Inflammatory macrophage treated with lipopolysaccharide for 4 hours (primary cell): ENCODE measurements at regions not wholly inside any gene's neighbourhood (a gene's known extent, or its start where the extent isn't known, plus 50 kb on each side); places are given as distances from the start of the nearest gene placed in this dataset.

ENCODE experiments used
- DNase-seq: peaks from one replicate; pipeline ENCODE4 v3.0.0-alpha.2; 2020

DNA sequence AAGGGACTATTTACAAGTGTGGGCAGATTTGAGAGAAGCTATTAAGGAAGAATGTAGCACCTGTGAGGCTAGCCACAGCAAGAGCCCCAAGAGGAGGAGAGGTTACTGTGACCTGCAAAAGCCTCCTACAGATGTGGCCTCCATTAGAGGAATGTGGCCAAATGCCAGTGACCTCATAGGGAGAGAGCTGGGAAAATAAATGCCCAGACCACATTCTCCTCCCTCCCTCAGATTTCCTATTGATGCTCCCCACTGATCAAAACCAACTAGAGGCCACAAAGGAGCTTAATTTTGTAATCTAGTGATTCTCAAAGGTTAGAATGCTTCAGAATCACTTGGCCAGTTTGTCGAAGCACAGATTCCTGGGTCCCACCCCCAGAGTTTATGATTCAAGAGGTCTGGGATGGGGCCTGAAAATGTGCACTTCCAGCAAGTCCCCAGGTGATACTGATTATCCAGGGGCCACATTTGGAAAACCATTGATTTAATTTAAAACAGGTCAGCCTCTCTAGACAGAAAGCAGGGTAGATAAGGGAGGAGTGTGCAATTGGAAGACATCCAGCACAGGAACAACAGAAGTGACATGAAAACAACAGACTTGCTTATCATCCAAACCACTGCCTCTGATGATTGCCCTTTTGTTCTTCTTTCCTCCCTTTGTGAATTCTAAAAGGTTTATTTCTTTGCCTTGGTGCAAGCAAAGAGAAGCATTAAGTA is 61.2 kb upstream of the RBBP8 start:
- no peak for DNase-seq

DNA sequence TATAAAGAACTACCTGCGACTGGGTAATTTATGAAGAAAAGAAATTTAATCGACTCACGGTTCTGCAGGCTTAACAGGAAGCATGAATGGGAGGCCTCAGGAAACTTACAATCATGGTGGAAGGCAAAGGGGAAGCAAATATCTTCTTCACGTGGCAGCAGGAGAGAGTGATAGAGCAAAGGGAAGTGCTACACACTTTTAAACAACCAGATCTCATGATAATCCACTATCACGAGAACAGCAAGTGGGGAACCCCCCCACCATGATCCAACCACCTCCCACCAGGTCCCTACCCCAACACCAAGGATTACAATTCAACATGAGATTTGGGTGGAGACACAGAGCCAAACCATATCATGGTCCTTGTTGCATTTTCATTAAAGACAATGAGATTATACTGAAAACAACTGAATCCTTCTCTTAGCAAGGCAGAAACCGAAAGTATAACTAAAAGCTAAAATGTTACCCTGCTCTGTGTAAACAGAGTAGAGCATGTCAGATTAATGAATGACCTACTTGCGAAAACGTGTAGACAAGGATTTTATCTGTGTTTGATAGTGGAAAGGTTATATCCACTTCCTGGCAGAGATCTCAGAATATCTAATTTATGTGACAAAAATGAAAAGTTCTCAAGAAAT is 60.1 kb upstream of the RBBP8 start:
- no peak for DNase-seq

DNA sequence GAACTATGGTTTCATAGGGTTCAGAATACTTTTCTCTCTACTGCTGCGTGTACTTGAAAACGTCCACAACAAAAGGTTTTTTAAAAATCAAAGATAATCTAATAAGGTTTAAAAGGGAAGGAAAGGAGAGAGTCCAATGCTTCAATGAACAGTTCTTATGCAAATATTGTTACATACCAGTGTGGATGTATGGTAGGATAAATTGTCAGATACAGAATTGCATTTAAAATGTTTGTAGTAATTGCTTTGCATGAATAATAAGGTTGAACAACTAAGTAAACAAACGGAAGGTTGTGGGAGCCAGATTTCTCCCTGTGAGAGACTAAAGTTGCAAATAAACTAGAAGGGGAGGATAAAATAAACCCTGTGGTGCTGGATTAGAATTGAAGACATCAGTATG is 53.8 kb upstream of the RBBP8 start:
- DNase-seq, result no peak

DNA sequence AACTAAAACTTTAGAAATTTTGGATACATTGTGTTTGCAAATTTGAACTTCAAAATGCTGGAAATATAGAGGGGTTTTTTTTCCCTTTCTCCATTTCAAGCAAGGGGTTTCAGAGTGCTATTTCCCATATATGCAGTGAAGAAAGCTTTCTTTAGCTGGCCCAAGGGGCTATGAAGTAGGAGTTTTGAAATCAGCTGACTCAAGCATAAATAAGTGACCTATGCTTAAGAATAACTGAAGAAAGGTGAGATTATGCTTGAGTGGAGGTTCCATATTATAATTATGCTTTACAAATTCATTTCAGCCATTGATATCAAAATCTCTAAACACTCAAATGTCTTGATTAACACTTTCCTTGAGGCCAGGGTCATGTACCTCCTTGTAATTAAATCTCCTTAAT is 51.0 kb upstream of the RBBP8 start:
- DNase-seq, result no peak

DNA sequence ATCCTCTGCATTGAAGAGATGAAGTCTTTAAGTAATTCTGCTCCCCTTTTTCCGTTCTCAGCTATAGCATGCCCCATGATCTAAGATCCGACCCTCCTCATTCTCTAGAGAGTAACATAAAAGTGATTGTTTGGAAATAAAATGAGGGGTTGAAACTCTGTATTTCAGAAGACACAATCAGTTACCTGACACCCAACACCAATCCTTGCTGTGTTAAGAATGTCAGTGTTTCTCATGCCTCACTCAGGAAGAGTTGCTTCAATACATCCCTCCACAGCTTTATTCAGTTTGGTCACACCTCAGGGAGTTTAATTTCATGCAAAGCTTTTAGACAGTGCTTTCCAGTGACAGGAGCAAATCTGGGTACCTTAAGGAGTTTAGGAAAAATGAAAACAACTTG is 49.9 kb upstream of the RBBP8 start:
- DNase-seq, result no peak
